Fibroblast of skin of abdomen (primary cell): ENCODE measurements at regions not wholly inside any gene's neighbourhood (a gene's known extent, or its start where the extent isn't known, plus 50 kb on each side); places are given as distances from the start of the nearest gene placed in this dataset.
A peak's percentile ranks its signal among the peaks of the same experiment; 100 is the strongest.

Experiments
- DNase-seq: peaks from one replicate; pipeline ENCODE4 v3.0.0-alpha.2; 2013

- peak; percentile 40 for DNase-seq
These were observed 117.7 kb downstream of the GAS1 start for GRCh38 chr9:86829496-86830046.

- DNase-seq: no peak
These were observed 118.7 kb downstream of the GAS1 start for GRCh38 chr9:86828631-86829030.

GRCh38 chr9:86827893-86828292 lies 119.4 kb downstream of the GAS1 start:
- no peak for DNase-seq

- no peak for DNase-seq
These were observed 122.0 kb downstream of the GAS1 start for GRCh38 chr9:86825299-86825698.

- peak; percentile 9 for DNase-seq
These were observed 125.1 kb downstream of the GAS1 start for GRCh38 chr9:86822006-86822801.

- DNase-seq: peak; percentile 43
These were observed 126.1 kb downstream of the GAS1 start for GRCh38 chr9:86821006-86821845.

GRCh38 chr9:86819552-86819951 lies 127.8 kb downstream of the GAS1 start:
- DNase-seq: no peak

- DNase-seq: no peak
These were observed 128.7 kb downstream of the GAS1 start for GRCh38 chr9:86818636-86819035.

- DNase-seq: no peak
These were observed 130.4 kb downstream of the GAS1 start for GRCh38 chr9:86816868-86817267.

GRCh38 chr9:86816366-86816765 lies 130.9 kb downstream of the GAS1 start:
- DNase-seq: no peak

- DNase-seq: no peak
These were observed 134.7 kb downstream of the GAS1 start for GRCh38 chr9:86812616-86813015.

- DNase-seq: no peak
These were observed 137.4 kb downstream of the GAS1 start for GRCh38 chr9:86809759-86810367.

- DNase-seq: no peak
These were observed 138.2 kb downstream of the GAS1 start for GRCh38 chr9:86809151-86809550.

- DNase-seq: peak; percentile 52
These were observed 139.8 kb downstream of the GAS1 start for GRCh38 chr9:86807367-86807976.

GRCh38 chr9:86804011-86804410 lies 143.3 kb downstream of the GAS1 start:
- no peak for DNase-seq

- DNase-seq: no peak
These were observed 144.2 kb downstream of the GAS1 start for GRCh38 chr9:86802900-86803673.

- peak; percentile 41 for DNase-seq
These were observed 146.1 kb downstream of the GAS1 start for GRCh38 chr9:86801246-86801645.

GRCh38 chr9:86800681-86801080 lies 146.6 kb downstream of the GAS1 start:
- no peak for DNase-seq

GRCh38 chr9:86798966-86799365 lies 148.3 kb downstream of the GAS1 start:
- DNase-seq: no peak

- no peak for DNase-seq
These were observed 150.6 kb downstream of the GAS1 start for GRCh38 chr9:86796666-86797065.

- peak; percentile 96 for DNase-seq
These were observed 151.3 kb downstream of the GAS1 start for GRCh38 chr9:86795823-86796553.
